ENCODE measurements at regions not wholly inside any gene's neighbourhood (a gene's known extent, or its start where the extent isn't known, plus 50 kb on each side); places are given as distances from the start of the nearest gene placed in this dataset.

- no peak for DNase-seq (ENCODE audit: low read depth, low spot score)
- FAIRE-seq, result no peak
- Histone ChIP-seq H3K36me3 (ENCODE audit: control insufficient read depth in 2 of 2, extremely low read depth in 1 of 2, insufficient read depth in 2 of 2, low read length in 2 of 2) (no peaks in the 10 kb centered on the region), H3K4me2 (ENCODE audit: control insufficient read depth, extremely low read depth, insufficient read depth, low read depth, low read length) (no peak overlapping the region), H3K79me2 (ENCODE audit: control insufficient read depth, insufficient read depth, low read length) (no peaks in the 10 kb centered on the region), H2AFZ (ENCODE audit: control insufficient read depth, low read length) (no peak overlapping the region), H3K9me1 (ENCODE audit: control insufficient read depth, extremely low read depth, insufficient read depth, low read length) (no peaks in the 10 kb centered on the region), H3K9me3 (ENCODE audit: control insufficient read depth, low read depth, low read length) (no peaks in the 10 kb centered on the region), H3K4me1 (ENCODE audit: control insufficient read depth, extremely low read depth, insufficient read depth, low read length) (no peaks in the 10 kb centered on the region), H3K27ac (ENCODE audit: control insufficient read depth, insufficient read depth, low read length) (no peak overlapping the region), H3K9ac (ENCODE audit: control insufficient read depth, extremely low read depth, insufficient read depth, low read length) (no peak overlapping the region), H4K20me1 (ENCODE audit: control insufficient read depth, extremely low read depth, insufficient read depth, low read length) (no peaks in the 10 kb centered on the region), H3K27me3 (ENCODE audit: control insufficient read depth, extremely low read depth, insufficient read depth, low read length) (no peaks in the 10 kb centered on the region), H3K4me3 (ENCODE audit: control insufficient read depth in 2 of 3, extremely low read depth in 1 of 3, insufficient read depth in 2 of 3, low read depth in 1 of 3, low read length in 3 of 3) (no peak overlapping the region)
- TF ChIP-seq EZH2 (IDR thresholded peaks at IDR 0.05; ENCODE audit: low read length) (no peak), CTCF (optimal IDR thresholded peaks at IDR 0.05 in 1 of 3, IDR thresholded peaks at IDR 0.05 in 1 of 3, conservative IDR thresholded peaks at IDR 0.05 in 1 of 3; ENCODE audit: extremely low read depth in 1 of 3, insufficient read depth in 2 of 3, low read length in 3 of 3) (no peak)
- dilution Hi-C loops (cut with MboI; ENCODE audit: extremely low pct_ligation_motif_present, low sequenced_read_pairs), result no loop called here
Measured at GRCh38 chr6:55052846-55053245, 121.5 kb upstream of the HCRTR2 start.

- H3K9me3 ChIP-seq (ENCODE audit: control insufficient read depth, low read depth, low read length), result no peaks in the 10 kb centered on the region
- H3K4me3 ChIP-seq (ENCODE audit: control insufficient read depth in 2 of 3, extremely low read depth in 1 of 3, insufficient read depth in 2 of 3, low read depth in 1 of 3, low read length in 3 of 3), result no peak overlapping the region
- no peaks in the 10 kb centered on the region for H3K36me3 ChIP-seq (ENCODE audit: control insufficient read depth in 2 of 2, extremely low read depth in 1 of 2, insufficient read depth in 2 of 2, low read length in 2 of 2)
- H3K9ac ChIP-seq (ENCODE audit: control insufficient read depth, extremely low read depth, insufficient read depth, low read length), result no peak overlapping the region
- no peaks in the 10 kb centered on the region for H3K4me1 ChIP-seq (ENCODE audit: control insufficient read depth, extremely low read depth, insufficient read depth, low read length)
- no peaks in the 10 kb centered on the region for H3K27me3 ChIP-seq (ENCODE audit: control insufficient read depth, extremely low read depth, insufficient read depth, low read length)
- TF ChIP-seq EZH2 (IDR thresholded peaks at IDR 0.05; ENCODE audit: low read length) (no peak), CTCF (optimal IDR thresholded peaks at IDR 0.05 in 1 of 3, IDR thresholded peaks at IDR 0.05 in 1 of 3, conservative IDR thresholded peaks at IDR 0.05 in 1 of 3; ENCODE audit: extremely low read depth in 1 of 3, insufficient read depth in 2 of 3, low read length in 3 of 3) (no peak)
- dilution Hi-C loops (cut with MboI; ENCODE audit: extremely low pct_ligation_motif_present, low sequenced_read_pairs), result no loop called here
- H3K9me1 ChIP-seq (ENCODE audit: control insufficient read depth, extremely low read depth, insufficient read depth, low read length), result no peaks in the 10 kb centered on the region
- H2AFZ ChIP-seq (ENCODE audit: control insufficient read depth, low read length), result no peak overlapping the region
- no peak overlapping the region for H3K27ac ChIP-seq (ENCODE audit: control insufficient read depth, insufficient read depth, low read length)
- FAIRE-seq (no peak), DNase-seq (ENCODE audit: low read depth, low spot score) (no peak)
- H3K4me2 ChIP-seq (ENCODE audit: control insufficient read depth, extremely low read depth, insufficient read depth, low read depth, low read length), result no peak overlapping the region
- H3K79me2 ChIP-seq (ENCODE audit: control insufficient read depth, insufficient read depth, low read length), result no peaks in the 10 kb centered on the region
- H4K20me1 ChIP-seq (ENCODE audit: control insufficient read depth, extremely low read depth, insufficient read depth, low read length), result no peaks in the 10 kb centered on the region
Measured at GRCh38 chr6:55058682-55059081, 115.6 kb upstream of the HCRTR2 start.
